ENCODE measurements at regions not wholly inside any gene's neighbourhood (a gene's known extent, or its start where the extent isn't known, plus 50 kb on each side); places are given as distances from the start of the nearest gene placed in this dataset.
A peak's percentile ranks its signal among the peaks of the same experiment; 100 is the strongest.

DNA sequence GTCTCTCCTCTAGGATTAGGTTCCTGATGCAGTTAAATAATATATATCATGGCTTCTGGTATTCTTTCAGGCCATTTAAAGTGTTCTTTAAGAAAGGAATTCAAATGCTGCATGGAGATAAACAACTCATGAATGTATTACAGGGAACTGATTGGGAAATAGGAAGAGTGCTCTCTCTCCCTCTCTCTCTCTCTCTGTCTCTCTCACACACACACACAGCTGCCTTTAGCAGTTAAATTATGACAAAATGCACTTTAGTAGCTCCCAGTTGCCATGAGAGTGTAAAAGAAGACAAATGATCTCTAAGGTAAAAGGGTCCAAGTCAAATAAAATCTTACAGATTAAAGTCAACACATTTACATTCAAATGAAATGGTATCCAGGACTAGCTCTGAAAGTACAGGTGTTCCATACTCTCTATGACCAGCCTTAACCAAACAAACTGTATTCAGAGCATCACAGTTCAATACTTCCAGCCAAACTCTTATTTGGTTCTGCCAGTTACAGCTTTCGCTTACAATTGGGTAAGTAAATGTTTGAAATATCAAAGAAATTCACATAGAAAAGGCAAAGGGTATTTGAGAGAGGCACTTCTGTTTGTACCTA lies 94.7 kb upstream of the CXXC4 start:
- H3K4me3 ChIP-seq (ENCODE audit: low read length): no peak overlapping the region
- no peak for DNase-seq (ENCODE audit: low read depth)
- TF ChIP-seq, protein P1, sequence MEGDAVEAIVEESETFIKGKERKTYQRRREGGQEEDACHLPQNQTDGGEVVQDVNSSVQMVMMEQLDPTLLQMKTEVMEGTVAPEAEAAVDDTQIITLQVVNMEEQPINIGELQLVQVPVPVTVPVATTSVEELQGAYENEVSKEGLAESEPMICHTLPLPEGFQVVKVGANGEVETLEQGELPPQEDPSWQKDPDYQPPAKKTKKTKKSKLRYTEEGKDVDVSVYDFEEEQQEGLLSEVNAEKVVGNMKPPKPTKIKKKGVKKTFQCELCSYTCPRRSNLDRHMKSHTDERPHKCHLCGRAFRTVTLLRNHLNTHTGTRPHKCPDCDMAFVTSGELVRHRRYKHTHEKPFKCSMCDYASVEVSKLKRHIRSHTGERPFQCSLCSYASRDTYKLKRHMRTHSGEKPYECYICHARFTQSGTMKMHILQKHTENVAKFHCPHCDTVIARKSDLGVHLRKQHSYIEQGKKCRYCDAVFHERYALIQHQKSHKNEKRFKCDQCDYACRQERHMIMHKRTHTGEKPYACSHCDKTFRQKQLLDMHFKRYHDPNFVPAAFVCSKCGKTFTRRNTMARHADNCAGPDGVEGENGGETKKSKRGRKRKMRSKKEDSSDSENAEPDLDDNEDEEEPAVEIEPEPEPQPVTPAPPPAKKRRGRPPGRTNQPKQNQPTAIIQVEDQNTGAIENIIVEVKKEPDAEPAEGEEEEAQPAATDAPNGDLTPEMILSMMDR (conservative IDR thresholded peaks at IDR 0.05; ENCODE audit: low read depth, low read length): no peak

DNA sequence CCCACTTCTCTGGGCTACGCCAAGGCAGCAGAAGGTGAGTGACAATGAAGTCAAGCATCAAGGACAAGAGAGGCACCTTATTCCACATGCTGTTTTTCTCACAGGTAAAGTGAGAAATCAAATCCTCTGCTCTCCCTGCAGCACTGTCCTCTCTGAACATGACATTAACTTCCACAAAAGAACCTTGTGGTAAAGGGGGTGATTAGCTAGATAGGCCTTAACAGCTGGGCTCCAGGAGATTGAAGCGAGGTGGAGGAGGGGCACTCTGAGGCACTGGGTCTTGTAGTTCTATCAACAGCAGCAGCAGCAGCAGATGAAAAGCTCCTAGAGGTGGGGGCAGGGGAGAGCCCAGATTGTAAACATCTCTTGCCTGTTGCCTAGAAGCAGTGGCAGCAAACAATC lies 96.8 kb upstream of the CXXC4 start:
- H3K4me3 ChIP-seq (ENCODE audit: low read length): no peak overlapping the region
- TF ChIP-seq, protein P1 (conservative IDR thresholded peaks at IDR 0.05; ENCODE audit: low read depth, low read length): no peak
- DNase-seq (ENCODE audit: low read depth): peak; percentile 24

DNA sequence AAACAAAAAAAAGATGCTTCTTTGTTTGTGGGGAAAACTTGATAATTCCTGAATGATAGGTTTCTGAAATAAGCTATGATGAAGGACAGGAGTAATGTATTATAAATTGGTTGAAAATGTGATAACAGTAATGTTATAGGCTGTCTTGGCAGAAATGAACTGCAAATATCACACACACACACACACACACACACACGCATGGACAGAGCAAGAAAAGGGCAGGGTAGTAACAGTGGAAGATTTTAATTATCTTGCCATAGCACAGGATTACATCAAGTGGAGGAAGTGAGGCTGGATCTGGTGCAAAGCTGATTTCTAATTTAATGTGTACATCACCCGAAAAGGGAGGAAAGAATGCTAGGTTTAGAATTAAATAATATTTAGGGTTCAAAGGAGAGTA lies 97.5 kb upstream of the CXXC4 start:
- no peak for DNase-seq (ENCODE audit: low read depth)
- TF ChIP-seq, protein P1 (conservative IDR thresholded peaks at IDR 0.05; ENCODE audit: low read depth, low read length): no peak
- H3K4me3 ChIP-seq (ENCODE audit: low read length): no peak overlapping the region

- H3K4me3 ChIP-seq (ENCODE audit: low read length): no peak overlapping the region
- TF ChIP-seq, protein P1 (conservative IDR thresholded peaks at IDR 0.05; ENCODE audit: low read depth, low read length): no peak
- DNase-seq (ENCODE audit: low read depth): peak; percentile 79
Measured at GRCh38 chr4:104593019-104593418, 98.3 kb upstream of the CXXC4 start.

DNA sequence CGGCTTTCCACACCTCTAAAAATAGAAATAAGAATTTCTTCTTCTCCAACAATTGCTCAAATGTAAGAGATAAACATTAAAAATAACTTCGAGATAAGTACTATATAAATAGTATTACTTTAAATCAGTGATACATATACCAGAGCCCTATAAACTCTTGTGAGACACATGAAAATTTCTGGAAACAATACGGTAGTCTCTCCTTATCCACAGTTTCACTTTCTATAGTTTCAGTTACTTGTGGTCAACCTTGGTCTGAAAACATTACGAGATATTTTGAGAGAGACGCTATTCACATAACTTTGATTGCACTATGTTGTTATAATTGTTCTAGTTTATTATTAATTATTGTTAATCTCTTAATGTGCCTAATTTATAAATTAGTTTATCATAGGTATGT lies 101.5 kb upstream of the CXXC4 start:
- no peak overlapping the region for H3K4me3 ChIP-seq (ENCODE audit: low read length)
- TF ChIP-seq, protein P1 (conservative IDR thresholded peaks at IDR 0.05; ENCODE audit: low read depth, low read length): no peak
- no peak for DNase-seq (ENCODE audit: low read depth)

- TF ChIP-seq, protein P1 (conservative IDR thresholded peaks at IDR 0.05; ENCODE audit: low read depth, low read length): no peak
- DNase-seq (ENCODE audit: low read depth): no peak
- H3K4me3 ChIP-seq (ENCODE audit: low read length): no peak overlapping the region
Measured at GRCh38 chr4:104615496-104615895, 120.8 kb upstream of the CXXC4 start.

DNA sequence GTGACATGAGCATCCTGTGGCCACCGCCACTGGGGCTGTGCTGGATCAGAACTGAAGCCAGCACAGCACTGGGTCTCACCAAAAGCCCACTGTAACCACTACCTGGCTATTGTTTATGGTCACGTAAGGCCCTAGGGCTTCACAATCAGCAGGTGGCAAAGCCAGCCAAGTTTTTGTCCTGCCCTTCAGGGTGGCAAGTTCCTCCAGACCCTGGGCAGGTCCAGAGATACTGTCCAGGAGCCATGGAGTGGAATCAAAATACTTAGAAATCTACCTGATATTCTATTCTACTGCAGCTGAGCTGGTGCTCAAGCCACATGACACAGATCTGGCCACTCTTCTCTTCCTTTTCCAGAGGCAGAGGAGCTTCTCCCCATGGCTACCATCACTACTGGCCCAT lies 121.2 kb upstream of the CXXC4 start:
- DNase-seq (ENCODE audit: low read depth): no peak
- no peak overlapping the region for H3K4me3 ChIP-seq (ENCODE audit: low read length)
- TF ChIP-seq, protein P1 (conservative IDR thresholded peaks at IDR 0.05; ENCODE audit: low read depth, low read length): no peak
